ENCODE measurements at regions not wholly inside any gene's neighbourhood (a gene's known extent, or its start where the extent isn't known, plus 50 kb on each side); places are given as distances from the start of the nearest gene placed in this dataset.
A peak's percentile ranks its signal among the peaks of the same experiment; 100 is the strongest.
"Not testable (repeated sequence)": the region's sequence is repeated elsewhere in the genome, so short reads cannot be mapped to it uniquely, and the experiment has no call there.

DNA sequence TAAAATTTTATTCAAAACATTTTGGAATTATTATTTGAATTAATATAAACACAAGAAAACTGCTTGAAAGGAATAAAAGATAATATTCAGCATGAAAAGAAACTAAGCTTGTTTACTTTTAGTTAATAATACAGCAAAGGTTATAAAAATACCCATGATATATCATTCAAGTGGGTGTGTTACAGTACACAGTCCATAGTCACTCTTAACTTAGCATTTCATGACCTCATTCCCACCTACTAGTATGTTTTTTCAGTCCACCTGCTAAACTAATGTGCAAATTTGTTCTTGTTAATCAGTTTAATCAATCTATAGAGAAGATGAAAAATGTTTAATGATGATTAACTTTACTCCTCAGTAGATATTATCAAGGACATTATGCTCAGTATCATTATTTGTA lies 841.4 kb upstream of the EPHA7 start:
- no peak for DNase-seq (ENCODE audit: extremely low read depth, low read depth, low spot score)

GRCh38 chr6:94254689-94255088 lies 835.3 kb upstream of the EPHA7 start:
- peak; percentile 3 for DNase-seq (ENCODE audit: extremely low read depth, low read depth, low spot score)

DNA sequence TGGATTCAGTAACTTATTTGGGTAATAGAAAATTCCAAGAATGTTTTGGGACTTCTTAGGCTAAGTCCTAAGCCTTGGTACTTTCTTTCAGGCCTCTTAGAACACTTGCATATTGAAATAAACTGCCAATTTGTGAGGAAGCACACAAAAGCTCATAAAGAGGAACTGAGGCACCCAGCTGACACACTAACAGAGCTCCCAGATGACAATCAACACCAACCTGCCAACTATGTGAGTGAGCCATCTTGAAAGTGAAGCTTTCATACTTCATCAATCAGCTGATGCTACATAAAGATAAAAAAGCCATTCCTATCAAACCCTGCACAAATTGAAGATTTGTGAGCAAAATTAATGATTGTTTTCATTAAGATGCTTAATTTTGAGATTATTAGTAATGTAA lies 832.5 kb upstream of the EPHA7 start:
- DNase-seq (ENCODE audit: extremely low read depth, low read depth, low spot score) = no peak

DNA sequence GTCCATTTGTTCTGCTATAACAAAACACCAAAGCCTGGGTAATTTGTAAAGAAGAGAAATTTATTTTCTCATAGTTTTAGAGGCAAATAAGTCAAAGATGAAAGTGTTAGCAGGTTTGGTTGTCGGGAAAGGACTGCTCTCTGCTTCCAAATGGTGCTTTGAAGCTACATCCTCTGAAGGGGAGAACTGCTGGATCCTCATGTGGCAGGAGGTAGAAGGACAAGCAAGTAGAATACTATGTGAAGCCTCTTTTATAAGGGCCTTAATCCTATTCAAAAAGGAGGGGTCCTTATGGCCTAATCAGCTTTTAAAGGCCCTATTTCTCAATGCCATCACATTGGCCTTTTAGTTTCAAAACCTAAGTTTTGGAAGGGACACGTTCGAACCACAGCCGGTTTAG lies 826.0 kb upstream of the EPHA7 start:
- no peak for DNase-seq (ENCODE audit: extremely low read depth, low read depth, low spot score)

- no peak for DNase-seq (ENCODE audit: extremely low read depth, low read depth, low spot score)
Measured at GRCh38 chr6:94238868-94239267, 819.5 kb upstream of the EPHA7 start.

DNA sequence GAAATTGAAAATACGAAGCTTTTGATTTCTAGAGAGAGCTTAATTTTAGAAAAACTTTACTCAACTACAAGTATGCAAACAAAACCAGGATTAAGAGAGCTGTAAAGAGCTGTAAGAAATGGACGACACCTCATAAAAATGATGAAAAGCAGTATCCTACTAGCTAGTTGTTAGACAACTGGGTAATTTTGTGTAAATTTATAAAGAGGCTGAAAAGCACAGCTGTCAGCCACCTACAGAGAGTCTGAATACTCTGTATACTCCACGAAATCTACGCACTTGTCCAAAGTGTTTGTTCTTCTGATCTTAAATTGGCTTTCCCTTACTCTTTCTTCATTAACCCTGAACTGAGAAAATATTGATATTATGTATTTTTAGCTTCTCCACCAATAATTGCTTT lies 808.4 kb upstream of the EPHA7 start:
- no peak for DNase-seq (ENCODE audit: extremely low read depth, low read depth, low spot score)

- no peak for DNase-seq (ENCODE audit: extremely low read depth, low read depth, low spot score)
Measured at GRCh38 chr6:94217836-94218235, 798.5 kb upstream of the EPHA7 start.

GRCh38 chr6:94215552-94215951 lies 796.2 kb upstream of the EPHA7 start:
- DNase-seq (ENCODE audit: extremely low read depth, low read depth, low spot score) = no peak

DNA sequence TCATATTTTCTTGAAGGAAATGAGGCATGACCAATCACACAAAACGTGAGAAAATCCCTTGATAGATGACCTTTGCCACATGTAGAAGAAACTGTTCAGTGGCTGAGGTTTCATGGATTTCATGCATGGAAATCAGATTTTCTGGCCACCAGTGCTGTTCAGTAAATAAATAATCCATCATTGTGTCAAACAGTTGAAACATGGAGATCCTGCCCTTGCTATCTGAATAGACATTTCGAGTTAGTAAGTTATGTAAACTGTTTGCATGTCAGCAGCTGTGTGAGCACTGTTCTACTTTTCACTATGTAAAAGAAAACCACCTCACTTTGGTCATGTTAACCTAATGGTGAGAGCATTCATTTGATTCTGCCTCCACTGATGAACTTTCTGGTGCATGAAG lies 793.9 kb upstream of the EPHA7 start:
- no peak for DNase-seq (ENCODE audit: extremely low read depth, low read depth, low spot score)

DNA sequence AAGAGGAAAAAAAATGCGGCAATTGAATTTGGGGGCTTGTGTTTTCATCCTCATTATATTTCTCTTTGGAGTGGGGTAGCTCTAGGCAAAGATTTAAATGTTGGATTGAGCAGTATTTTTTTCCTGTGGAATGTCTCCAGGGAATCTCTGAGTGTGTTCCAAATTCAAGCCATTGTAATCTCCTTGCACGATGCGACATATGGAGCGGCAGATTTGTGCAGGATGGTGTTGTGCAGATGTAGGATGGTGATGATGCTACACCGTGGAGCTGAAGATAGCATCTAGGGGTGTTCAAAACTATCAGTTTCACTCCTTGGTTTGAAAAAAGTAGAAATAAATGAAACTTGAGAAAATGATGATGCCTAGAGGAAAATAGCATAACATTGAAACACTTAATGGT lies 777.5 kb upstream of the EPHA7 start:
- DNase-seq (ENCODE audit: extremely low read depth, low read depth, low spot score) = no peak

DNA sequence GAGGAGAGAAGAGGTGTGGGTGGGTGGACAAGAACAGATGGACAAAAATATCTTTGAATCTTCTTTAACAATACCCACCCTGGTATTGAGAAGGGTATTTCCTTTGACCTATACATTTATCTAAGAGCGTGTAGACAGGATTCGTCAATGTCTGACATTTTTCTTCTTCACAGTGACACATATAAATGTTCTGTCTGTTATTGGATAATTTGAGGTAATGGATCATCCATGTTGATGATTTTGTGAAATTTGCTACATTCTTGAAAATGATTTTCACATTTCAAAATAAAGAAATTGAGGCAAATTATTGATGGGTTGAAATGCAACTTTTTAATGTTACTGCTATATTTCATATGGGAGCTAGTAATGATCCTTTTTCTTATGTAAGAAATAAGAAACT lies 770.7 kb upstream of the EPHA7 start:
- no peak for DNase-seq (ENCODE audit: extremely low read depth, low read depth, low spot score)

GRCh38 chr6:94184666-94185464 lies 765.5 kb upstream of the EPHA7 start:
- DNase-seq (ENCODE audit: extremely low read depth, low read depth, low spot score) = no peak

DNA sequence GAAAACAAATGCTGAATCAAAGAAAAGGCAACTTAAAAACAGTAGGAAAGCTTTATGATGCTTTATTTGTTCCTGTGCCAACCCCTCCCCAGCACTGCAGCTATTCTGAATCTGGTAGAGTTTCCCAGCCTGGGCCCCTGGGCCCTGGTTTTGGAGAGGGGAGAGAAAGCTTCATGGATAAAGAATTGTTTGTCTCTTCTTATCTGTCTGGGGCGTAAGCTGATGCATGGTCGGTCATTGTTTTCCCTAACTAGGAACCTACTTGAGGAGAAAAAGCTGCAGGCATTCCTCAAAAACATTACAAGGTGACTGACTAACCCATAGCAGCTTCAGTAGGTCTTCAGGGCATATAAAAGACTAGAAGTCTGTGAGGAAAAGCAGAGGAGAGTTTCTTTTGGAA lies 758.1 kb upstream of the EPHA7 start:
- DNase-seq (ENCODE audit: extremely low read depth, low read depth, low spot score) = no peak

- DNase-seq (ENCODE audit: extremely low read depth, low read depth, low spot score) = no peak
Measured at GRCh38 chr6:94175465-94175864, 756.1 kb upstream of the EPHA7 start.

- DNase-seq (ENCODE audit: extremely low read depth, low read depth, low spot score) = no peak
Measured at GRCh38 chr6:94163877-94164276, 744.5 kb upstream of the EPHA7 start.

GRCh38 chr6:94150886-94151285 lies 731.5 kb upstream of the EPHA7 start:
- no peak for DNase-seq (ENCODE audit: extremely low read depth, low read depth, low spot score)

DNA sequence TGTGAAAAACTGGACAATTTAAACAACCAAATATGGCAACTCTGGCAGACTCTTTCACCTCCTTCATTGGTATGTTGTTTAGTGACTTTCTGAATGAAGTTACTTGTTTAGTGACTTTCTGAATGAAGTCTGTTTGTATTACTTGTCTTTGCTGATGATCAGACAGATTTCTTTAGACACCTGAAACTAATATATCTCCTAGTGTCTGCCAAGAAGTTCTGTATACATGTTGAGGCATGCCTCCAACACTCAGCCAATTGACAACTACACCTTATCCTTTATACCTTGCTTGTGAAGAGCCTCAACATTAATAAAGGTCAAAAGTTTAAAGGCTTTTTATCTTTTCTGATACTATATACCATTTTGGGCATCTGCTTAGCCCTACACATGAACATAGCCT lies 725.4 kb upstream of the EPHA7 start:
- no peak for DNase-seq (ENCODE audit: extremely low read depth, low read depth, low spot score)

DNA sequence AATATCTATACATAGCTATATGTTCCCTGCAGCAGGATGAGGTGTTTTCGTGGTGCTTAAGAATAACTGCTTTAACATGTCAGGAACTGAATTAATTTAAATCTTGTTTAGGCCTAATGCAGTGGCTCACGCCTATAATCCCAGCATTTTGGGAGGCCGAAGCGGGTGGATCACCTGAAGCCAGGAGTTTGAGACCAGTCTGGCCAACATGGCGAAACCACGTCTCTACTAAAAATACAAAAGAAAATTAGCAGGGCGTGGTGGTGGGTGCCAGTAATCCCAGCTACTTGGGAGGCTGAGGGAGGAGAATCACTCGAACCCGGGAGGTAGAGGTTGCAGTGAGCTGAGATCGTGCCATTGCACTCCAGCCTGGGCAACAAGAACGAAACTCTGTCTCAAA lies 717.8 kb upstream of the EPHA7 start:
- not testable (repeated sequence) for DNase-seq (ENCODE audit: extremely low read depth, low read depth, low spot score)

DNA sequence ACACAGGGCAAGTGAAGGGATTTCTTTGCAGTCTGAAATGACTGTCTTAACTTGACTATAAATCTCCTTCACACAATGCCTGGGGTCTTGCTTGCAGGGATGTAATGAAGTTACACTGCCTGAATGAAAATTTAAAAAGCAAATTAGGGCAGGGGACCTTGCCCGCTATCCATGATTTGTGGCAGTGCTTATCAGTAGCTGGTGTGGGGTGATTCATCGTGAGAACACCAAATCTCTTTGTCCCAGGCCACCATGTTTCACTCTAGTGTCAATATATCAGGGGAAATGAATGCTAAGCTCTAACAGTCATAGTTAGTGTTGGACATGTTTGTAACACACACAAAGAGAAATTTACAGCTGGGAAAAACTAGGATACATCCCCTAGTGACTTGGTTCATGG lies 713.7 kb upstream of the EPHA7 start:
- DNase-seq (ENCODE audit: extremely low read depth, low read depth, low spot score) = no peak

DNA sequence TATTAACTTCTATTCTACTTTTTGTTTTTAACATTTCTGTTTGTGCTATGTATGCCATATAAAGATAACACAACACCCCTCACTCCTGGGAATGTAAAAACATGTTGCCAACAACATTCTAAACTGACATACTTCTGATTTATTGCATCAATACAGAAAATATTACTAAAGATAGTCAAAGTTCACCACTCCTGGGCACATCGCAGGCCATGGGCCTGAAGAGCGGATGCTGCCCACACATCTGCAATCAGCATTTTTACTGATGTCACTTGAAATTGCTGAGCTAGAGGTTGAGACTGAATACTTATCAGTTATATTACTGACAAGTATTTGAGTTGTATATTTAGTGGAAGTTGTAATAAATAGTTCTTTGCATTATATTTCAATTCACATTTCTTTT lies 711.9 kb upstream of the EPHA7 start:
- DNase-seq (ENCODE audit: extremely low read depth, low read depth, low spot score) = no peak

- DNase-seq (ENCODE audit: extremely low read depth, low read depth, low spot score) = no peak
Measured at GRCh38 chr6:94130478-94130877, 711.1 kb upstream of the EPHA7 start.

DNA sequence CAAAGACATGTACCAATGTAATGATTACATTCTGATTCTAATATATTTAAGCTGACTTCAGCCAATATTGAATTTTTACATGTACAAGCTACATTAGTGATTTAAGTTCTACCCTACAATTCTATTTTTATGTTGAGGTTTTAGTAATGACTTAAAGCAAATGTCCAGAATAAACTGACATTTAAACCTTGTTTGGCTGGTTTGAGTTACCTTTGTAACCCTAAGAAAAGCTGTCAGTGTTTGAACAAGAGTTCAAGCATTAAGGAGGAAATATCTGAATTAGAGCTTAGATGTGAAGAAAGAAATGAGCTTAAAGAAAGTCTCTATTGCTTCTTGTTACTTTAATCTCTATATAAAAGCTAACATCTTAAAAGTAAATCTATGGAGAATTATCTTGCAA lies 710.6 kb upstream of the EPHA7 start:
- no peak for DNase-seq (ENCODE audit: extremely low read depth, low read depth, low spot score)

- no peak for DNase-seq (ENCODE audit: extremely low read depth, low read depth, low spot score)
Measured at GRCh38 chr6:94127716-94128115, 708.4 kb upstream of the EPHA7 start.

Data from glomerular endothelial cell (primary cell).